Stimulated activated CD4-positive, alpha-beta T cell treated with anti-CD3 and anti-CD28 coated beads, Interleukin-15, amount 100 ng/mL, for 1 hour (primary cell): ENCODE measurements at regions not wholly inside any gene's neighbourhood (a gene's known extent, or its start where the extent isn't known, plus 50 kb on each side); places are given as distances from the start of the nearest gene placed in this dataset.

Experiments used
- DNase-seq, 2 donors: peaks; one replicate each; pipeline ENCODE4 v3.0.0-alpha.2; 2020; ENCODE audit warnings: low read depth in 1 of 2, low spot score in 1 of 2

DNA sequence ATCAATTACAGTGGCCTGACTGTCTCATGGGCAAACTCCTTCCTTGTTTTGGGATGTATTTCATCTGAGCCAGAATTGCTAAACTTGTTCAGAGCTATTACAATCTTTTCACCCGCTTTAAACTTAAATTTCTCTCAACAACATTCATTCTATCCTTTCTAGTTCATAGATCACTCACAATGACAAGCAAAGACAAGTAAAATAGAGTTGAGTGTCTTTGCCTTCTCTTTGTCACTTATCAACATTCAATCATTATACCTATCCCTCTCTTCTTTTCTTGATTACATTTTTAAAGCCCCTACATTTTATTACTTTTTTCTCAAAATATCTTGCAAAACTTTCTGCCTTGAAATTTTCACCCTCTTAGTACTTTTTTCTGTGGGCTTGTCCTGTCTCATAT lies 1113.1 kb downstream of the PCDH17 start:
- DNase-seq: no peak

DNA sequence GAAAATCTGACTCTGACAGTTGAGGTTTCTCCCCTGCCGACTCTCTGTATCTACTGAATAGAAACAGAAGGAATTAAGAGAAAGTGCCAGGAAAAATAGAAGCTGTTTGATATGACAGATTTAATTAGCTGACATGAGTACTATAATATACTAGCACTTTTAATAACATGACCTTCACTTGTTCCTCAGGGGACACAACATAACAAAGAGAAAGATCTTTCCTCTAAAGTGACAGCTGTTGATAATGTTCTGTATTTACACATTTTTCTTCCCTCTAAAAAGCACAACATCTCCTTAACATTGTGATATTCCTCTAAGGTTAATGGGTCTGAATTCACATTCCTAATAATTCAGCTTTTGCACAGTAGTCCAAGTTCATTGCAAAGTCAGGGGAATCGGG lies 1136.0 kb downstream of the PCDH17 start:
- DNase-seq: no peak

DNA sequence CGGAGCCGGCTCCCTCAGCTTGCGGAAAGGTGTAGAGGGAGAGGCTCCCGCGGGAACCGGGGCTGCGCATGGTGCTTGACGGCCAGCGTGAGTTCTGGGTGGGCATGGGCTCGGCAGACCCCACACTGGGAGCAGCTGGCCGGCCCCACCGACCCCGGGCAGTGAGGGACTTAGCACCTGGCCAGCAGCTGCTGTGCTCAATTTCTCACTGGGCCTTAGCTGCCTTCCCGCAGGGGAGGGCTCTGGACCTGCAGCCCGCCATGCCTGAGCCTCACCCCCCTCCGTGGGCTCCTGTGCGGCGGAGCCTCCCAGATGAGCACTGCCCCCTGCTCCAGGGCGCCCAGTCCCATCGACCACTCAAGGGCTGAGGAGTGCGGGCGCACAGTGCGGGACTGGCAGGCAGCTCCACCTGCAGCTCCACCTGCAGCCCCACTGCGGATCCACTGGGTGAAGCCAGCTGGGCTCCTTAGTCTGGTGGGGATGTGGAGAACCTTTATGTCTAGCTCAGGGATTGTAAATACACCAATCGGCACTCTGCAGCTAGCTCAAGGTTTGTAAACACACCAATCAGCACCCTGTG lies 1141.8 kb downstream of the PCDH17 start:
- DNase-seq: no peak

DNA sequence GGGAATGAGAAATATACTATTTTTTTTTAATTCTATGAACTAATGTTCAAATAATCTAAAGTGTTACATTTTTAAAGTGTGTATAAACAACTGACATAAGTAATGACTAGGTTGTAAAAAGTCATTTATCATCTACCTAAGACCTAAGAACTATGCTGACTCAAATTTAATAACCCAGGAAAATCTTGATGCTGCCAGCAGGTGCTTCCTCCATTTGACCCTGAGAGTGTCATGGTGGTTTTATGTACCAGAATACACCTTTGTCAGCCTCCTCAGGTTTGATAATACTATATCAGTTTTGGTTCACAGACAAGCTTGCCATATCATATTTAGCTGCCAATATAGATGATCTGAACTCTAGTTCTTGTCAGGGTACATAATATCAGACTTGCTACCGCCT lies 1151.2 kb downstream of the PCDH17 start:
- DNase-seq: no peak

DNA sequence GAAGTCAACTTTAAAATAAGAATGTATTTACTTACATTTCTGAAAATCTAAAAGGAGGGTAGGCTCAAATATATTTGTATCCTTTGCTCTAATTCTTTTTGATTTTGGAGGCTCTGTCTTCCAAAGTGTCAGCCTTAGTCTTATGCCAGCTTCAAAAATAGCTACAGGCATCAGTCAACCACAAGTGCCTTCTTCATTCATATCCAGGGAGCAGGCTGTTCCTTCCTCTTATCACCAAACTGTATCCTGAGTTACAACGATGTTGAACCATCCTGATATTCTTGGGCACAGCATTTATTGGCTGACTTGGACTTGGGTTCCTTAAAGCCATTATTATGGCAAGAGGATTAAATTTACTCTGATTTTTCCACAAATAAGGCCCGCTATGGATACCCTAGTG lies 1161.3 kb downstream of the PCDH17 start:
- no peak for DNase-seq

DNA sequence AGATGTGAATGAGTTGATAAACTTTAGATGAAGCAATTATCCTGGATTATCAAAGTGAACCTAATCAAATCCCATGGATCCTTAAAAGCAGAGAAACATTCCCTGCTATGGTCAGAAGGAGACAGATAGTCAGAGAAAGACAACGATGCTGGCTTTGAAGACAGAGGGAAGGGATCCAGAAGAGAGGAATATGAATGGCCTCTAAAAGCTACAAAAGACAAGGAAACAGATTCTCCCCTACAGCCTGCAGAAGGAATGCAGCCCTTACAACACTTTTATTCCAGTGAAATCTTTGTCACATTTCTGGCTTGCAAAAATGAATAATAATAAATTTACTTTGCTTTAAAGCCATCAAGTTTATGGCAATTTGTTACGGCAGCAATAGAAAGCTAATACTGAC lies 1164.2 kb downstream of the PCDH17 start:
- no peak for DNase-seq

DNA sequence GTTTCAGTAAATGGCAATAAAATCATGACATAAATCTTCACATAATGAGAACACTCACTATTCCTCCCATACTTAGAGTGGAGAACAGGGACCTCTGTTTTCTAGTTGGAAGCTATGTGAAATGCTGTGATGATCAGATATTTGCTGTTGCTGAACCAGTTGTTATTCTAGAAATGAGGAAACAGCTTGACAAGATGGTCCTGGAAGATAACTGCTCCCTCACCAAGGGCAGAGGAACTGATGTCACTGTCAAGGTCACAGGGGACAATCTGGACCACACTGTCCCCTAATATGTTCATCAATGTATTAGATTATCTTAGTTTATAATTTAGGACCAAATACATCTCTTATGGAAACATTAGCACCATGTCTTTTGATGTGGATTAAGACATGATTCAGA lies 1173.3 kb downstream of the PCDH17 start:
- DNase-seq: no peak

DNA sequence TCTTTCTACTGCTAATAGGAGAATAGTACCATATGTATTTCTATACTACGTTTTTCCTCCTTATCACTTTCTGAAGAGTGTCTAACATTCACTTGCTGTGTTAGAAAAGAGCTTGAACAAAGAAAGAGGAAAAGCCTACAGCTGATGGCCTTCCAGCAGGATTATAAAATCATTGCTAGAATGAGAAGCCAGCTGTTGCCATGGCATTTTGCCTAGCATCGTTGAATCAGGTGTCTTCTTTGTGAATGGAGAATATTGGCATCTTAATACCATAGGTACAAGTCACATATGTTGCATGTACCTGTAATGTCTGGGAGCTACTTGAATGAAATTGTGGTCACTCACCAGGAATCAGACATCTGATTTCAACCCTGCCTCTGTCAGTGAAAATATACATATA lies 1174.9 kb downstream of the PCDH17 start:
- no peak for DNase-seq

DNA sequence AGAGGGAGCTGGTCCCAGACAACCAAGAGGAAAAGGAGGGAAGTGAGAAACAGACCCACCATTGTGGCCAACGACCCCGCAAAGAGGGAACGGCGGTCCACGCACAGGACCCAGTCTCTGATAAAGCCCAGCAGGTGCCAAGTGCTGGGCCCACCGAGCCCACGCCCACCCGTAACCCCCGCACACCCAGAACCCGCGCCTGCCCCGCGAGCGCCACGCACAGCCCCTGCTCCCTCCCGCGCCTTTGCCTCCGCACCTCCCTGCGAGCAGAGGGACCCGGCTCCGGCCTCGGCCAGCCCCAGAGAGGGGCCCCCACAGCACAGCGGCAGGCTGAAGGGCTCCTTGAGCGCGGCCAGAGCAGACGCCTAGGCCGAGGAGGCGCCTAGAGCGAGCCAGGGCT lies 1192.2 kb downstream of the PCDH17 start:
- DNase-seq: no peak

DNA sequence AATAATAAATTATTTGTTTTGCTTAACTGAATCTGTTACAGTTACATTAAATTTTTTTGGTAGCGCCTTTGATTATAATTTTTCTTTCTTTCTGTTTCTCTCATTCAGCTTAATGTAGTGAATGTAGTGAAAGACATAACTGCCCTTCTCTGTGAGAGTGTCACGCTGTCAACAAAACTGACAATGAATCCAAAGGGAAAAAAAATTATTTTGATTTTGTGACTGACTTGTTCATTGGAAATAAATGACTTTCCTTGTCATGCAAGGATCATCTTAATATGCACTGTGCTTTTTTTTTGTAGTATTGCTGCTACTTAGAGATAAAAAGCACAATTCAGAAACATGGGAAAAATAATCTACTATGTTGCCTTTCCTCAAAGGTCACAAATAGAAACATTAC lies 1196.4 kb downstream of the PCDH17 start:
- DNase-seq: no peak

DNA sequence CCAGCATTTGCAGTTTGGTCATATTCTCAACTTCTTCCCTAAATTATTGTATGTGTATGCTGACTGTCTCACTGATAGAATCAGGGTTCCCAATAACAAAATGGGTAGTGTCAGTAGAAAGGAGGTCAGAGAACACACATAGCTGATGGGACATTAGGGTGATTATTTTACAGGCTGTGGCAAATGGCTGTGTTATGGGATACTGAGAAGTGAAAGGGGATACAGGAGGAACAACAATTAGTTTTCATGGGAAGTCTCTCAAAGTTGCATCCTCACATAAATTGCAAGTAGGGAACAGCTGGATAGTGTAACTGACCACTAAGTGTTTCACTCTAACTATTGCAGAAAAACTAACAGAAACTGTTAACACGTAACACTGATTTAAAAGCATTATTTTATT lies 1199.3 kb downstream of the PCDH17 start:
- no peak for DNase-seq

DNA sequence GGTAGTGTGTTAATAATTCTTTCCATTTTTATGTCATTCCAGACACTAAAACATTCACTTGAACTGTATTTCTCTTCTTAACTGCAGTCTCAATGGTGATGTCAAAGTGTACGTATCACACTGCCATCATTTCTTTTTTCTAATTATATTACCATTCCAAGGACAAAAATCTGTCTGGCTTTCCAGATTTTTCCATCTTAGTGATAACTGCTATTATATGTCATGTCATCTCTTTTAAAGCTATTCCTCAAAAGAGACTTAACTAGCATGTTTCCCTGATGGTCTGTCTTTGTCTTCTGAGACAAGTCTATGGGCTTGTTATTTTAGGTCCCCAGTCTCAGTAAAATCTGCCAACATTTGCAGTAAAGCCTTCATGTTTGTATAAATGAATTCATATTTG lies 1207.1 kb downstream of the PCDH17 start:
- DNase-seq: no peak

DNA sequence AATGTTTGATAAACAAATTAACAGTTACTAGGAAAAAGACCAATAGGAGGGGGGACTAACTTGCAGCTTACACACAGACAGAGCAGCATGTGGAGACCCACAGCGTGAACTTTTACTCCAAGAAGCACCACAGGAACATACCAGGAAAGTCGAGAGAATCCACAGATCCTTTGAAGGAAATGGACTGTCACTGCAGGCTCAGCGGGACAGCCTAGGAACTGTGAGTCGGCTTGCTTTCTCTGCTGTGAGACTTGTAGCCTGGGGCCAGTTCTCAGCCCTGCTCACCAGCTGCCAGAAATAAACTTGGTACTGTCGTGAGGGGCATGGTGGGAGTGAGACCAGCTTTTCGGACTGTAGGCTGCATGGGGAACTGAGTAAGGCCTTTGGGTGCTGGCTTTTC lies 1211.5 kb downstream of the PCDH17 start:
- no peak for DNase-seq

DNA sequence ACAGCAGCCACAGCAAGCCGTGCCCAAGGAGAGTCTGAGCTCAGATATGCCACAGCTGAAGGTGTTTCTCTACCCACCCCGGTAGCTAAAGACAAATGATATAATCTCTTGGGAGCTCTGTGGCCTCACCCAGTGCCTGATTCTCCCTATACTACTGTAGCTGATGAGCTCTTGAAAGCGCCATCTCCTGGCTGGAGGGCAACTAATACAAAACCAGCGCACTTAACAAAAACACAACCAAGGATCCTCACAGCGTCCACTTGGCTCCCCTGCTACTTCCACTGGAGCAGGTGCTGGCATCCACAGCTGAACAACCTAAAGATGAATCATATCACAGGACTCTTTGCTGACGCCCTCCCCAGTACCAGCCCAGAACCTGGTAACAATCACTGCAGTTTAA lies 1212.0 kb downstream of the PCDH17 start:
- DNase-seq: no peak

DNA sequence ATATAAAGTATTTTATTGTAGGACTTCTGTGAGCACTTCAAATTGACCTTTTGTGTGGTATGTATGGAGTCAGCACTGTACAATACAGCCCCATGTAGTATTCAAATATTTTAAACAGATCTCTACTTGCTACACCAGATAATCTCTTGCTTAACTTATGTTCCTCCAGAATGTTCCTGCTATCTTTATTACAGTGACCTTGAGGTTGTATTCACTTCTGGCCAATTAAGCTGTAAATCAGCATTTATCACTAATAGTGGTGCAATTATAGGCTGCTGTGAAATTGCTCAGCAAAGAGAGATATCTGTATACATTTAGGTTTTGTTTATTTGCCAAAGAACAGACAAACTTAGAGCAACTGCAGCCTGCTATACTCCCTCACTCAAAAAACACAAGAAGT lies 1218.6 kb downstream of the PCDH17 start:
- DNase-seq: no peak

DNA sequence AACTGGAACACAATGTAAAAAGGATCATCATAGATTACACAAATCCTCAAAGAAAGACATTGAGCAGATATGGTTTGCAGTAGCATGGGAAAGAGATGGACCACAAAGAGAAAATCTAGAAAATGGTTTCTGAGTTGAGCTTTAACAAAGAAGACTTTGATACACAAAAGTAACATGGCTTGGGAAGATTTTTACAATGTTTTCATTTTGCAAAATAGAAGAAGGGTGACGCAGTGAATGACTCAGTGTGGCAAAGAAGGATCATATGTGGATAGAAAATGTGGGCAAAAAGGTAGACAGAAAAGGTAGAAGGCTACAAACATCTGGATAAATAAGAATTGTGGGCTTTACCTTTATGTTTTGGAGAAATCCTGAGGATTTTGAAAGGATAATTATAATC lies 1220.5 kb downstream of the PCDH17 start:
- no peak for DNase-seq

DNA sequence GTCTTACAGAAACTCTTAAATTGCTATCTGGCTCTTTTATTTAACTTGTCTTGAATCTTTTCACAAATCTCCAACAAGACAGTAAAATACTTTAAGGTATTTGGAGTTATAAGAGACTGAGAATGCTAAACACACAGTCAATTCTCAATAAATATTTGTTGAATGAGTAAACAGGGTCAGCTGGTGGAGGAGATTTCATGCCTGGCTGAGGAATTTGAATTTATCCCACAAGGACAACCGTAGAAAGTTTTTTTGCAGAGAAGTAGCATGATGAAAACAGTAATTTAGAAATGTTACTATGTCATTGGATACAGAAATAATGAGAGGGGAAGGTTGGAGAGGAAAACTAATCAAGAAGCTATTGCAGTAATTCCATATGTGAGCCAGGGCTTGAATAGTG lies 1223.7 kb downstream of the PCDH17 start:
- no peak for DNase-seq

DNA sequence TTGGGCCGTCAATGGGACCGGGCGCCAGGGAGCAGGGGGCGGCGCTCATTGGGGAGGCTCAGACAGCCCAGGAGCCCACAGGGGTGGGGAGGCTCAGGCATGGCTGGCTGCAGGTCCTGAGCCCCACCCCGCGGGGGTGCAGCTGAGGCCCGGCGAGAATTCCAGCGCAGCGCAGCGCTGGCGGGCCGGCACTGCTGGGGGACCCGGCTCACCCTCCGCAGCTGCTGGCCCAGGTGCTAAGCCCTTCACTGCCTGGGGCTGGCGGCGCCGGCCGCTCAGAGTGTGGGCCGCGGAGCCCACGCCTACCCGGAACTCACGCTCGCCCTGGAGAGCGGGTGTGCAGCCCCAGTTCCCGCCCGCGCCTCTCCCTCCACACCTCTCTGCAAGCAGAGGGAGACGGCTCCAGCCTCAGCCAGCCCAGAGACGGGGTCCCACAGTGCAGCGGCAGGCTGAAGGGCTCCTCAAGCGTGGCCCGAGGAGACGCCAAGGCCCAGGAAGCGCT lies 1227.4 kb downstream of the PCDH17 start:
- no peak for DNase-seq

DNA sequence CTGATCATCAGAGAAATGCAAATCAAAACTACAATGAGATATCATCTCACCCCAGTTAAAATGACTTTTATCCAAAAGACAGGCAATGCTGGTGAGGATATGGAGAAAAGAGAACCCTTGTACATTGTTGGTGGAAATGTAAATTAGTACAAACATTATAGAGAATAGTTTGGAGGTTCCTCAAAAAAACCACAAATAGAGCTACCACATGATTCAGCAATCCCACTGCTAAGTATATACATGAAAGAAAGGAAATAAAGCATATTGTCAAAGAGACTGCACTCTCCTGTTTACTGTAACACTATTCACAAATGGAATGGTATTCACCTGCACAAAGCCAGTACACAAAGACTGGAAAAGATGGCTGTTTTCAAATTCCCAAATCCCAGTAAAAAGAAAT lies 1233.7 kb downstream of the PCDH17 start:
- no peak for DNase-seq

DNA sequence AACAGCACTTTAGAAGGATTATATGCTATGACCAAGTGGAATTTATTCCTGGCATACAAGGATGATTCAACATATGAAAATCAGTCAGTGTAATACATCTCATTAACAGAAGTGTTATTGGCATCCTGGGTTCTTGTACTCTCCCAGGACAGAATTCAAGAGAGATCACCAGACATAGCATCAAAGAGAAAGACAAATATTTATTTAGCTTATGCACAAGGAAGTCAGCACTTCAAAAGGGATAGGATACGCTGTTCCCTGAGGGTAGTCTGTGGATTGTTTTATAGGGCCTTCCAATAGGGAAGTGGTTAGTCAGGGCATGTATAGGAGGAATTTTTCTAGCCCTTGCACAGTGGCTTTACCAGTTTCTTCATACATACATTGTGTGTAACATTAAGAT lies 1238.0 kb downstream of the PCDH17 start:
- no peak for DNase-seq

DNA sequence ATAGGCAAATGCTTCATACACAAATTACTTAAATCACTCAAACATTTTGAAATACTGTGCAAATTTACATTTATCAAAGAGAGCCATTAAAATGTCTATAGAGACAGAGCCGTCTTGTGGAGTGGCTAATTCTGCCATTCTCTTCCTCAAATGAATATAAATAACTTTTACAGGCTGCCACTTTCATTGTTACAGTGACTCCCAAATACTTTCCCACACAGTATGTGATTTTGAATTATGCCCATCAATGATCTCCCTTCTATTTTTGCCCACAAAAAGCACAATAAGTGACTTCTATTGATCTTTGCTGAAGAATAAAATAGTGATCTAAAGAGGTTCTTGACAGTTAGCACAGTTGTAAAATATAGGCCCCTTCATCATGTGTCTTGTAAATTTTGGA lies 1244.9 kb downstream of the PCDH17 start:
- DNase-seq: no peak

DNA sequence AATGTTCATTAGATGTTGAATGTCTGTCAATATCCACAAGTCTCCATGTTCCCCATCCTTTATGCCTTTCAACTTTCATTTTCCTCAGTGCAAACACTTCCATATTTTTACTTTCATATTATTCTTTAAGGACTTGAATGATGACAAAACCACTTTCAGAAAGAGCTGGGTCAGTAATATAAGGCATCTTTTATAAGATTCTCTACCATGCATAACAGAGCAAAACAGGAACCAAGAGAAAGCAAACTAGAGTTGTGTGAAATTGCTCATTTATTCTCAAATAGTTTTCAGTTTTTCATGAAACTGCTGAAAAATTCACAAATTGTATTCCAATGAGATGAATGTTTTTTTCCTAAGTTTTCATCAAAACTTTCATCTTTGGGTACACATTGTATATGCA lies 1247.6 kb downstream of the PCDH17 start:
- no peak for DNase-seq

DNA sequence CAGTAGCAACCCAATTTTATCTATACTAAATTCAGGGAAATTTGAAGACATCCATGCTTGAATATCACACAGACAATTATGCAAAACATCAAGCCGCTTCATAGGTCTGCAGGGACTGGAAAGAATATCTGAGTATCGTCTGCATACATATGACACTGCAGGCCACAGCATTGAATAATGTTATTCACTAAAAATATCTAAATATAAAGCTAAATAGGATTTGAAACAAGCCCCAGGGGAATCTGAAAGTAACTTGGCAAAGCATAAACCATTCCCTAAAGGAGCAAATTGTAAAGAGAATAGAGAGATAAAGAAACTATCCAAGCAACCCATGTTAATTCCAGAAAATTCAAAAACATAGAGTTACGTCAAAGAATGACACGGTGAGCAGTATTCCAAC lies 1251.0 kb downstream of the PCDH17 start:
- no peak for DNase-seq

DNA sequence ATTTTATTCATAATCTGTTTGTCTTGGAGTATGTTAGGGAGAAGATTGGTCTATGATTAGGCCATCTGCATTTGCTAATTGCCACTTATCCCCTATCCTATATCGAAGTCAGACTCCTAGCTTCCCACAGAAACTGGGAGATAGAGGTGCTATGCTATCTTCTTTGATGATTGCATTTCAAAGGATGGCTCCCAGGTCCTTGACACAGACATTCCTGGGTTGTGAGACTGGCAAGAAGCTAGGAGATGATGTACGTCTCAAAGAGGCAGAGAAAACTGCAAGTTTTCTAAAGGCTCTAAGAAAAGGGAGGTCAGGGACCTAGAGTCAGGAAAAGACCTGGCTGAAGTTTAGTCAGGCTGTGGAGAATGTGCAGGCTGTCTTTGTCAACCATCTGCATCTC lies 1251.9 kb downstream of the PCDH17 start:
- no peak for DNase-seq
